Trophoblast cell (in vitro differentiated cells and primary cell): ENCODE measurements at regions not wholly inside any gene's neighbourhood (a gene's known extent, or its start where the extent isn't known, plus 50 kb on each side); places are given as distances from the start of the nearest gene placed in this dataset.

ENCODE experiments used
- DNase-seq, 2 donors: peaks; one replicate each; pipeline ENCODE4 v3.0.0-alpha.2; 2016
- H2AFZ ChIP-seq: 2 replicates; pipeline ENCODE4 v1.6.1; 2013; ENCODE audit warnings: low read length, moderate library complexity, mild to moderate bottlenecking; ENCODE audit not compliant: insufficient read depth, poor library complexity
- H2AK5ac ChIP-seq: 2 replicates; pipeline ENCODE4 v1.6.1; 2013; ENCODE audit warnings: mild to moderate bottlenecking, low read length
- H2BK120ac ChIP-seq: 2 replicates; pipeline ENCODE4 v1.6.1; 2013; ENCODE audit warnings: low read length, mild to moderate bottlenecking, moderate library complexity; ENCODE audit not compliant: insufficient read depth, poor library complexity
- H2BK12ac ChIP-seq: 2 replicates; pipeline ENCODE4 v1.6.1; 2013; ENCODE audit warnings: mild to moderate bottlenecking, low read length, moderate library complexity
- H2BK5ac ChIP-seq: 2 replicates; pipeline ENCODE4 v1.6.1; 2013; ENCODE audit warnings: low read length, low read depth, moderate library complexity, mild to moderate bottlenecking; ENCODE audit not compliant: poor library complexity
- H3K14ac ChIP-seq: 2 replicates; pipeline ENCODE4 v1.6.1; 2013; ENCODE audit warnings: mild to moderate bottlenecking, low read length
- H3K18ac ChIP-seq: 2 replicates; pipeline ENCODE4 v1.6.1; 2013; ENCODE audit warnings: mild to moderate bottlenecking, low read length
- H3K23ac ChIP-seq: 2 replicates; pipeline ENCODE4 v1.6.1; 2013; ENCODE audit warnings: low read length
- H3K27ac ChIP-seq: 2 replicates; pipeline ENCODE4 v1.5.1; 2013; ENCODE audit warnings: low read depth, mild to moderate bottlenecking, inconsistent platforms, low read length, moderate library complexity
- H3K27me3 ChIP-seq: 2 replicates; pipeline ENCODE4 v1.6.1; 2013; ENCODE audit warnings: inconsistent platforms, mild to moderate bottlenecking, low read length, moderate library complexity; ENCODE audit not compliant: insufficient read depth
- H3K36me3 ChIP-seq, 2 experiments: 1 replicate in 1 of 2; 2 replicates in 1 of 2; pipeline ENCODE4 v1.6.1; 2013; ENCODE audit warnings: low read length in 2 of 2, mild to moderate bottlenecking in 2 of 2, moderate library complexity in 1 of 2; ENCODE audit not compliant: insufficient read depth in 2 of 2, control insufficient read depth in 1 of 2
- H3K4ac ChIP-seq: 2 replicates; pipeline ENCODE4 v1.6.1; 2013; ENCODE audit warnings: low read depth, mild to moderate bottlenecking, low read length, moderate library complexity
- H3K4me1 ChIP-seq, 2 experiments: 1 replicate in 1 of 2; 2 replicates in 1 of 2; pipeline ENCODE4 v1.6.1; 2013; ENCODE audit warnings: low read length in 2 of 2, mild to moderate bottlenecking in 2 of 2, moderate library complexity in 1 of 2; ENCODE audit not compliant: insufficient read depth in 2 of 2, control insufficient read depth in 1 of 2
- H3K4me2 ChIP-seq: 2 replicates; pipeline ENCODE4 v1.6.1; 2013; ENCODE audit warnings: inconsistent platforms, mild to moderate bottlenecking, low read length, moderate library complexity
- H3K4me3 ChIP-seq: 2 replicates; pipeline ENCODE4 v1.5.1; 2013; ENCODE audit warnings: mild to moderate bottlenecking, low read depth, low read length, inconsistent platforms
- H3K79me1 ChIP-seq: one replicate; pipeline ENCODE4 v1.6.1; 2013; ENCODE audit warnings: low read length
- H3K79me2 ChIP-seq: 2 replicates; pipeline ENCODE4 v1.6.1; 2013; ENCODE audit warnings: low read length, mild to moderate bottlenecking; ENCODE audit not compliant: control insufficient read depth, insufficient read depth, poor library complexity
- H3K9ac ChIP-seq: 2 replicates; pipeline ENCODE4 v1.6.1; 2013; ENCODE audit warnings: mild to moderate bottlenecking, low read length
- H3K9me3 ChIP-seq: 2 replicates; pipeline ENCODE4 v1.6.1; 2013; ENCODE audit warnings: low read depth, mild to moderate bottlenecking, control low read depth, inconsistent platforms, low read length; ENCODE audit not compliant: insufficient read depth
- H4K12ac ChIP-seq: 2 replicates; pipeline ENCODE4 v1.6.1; 2013; ENCODE audit warnings: low read depth, mild to moderate bottlenecking, low read length, moderate library complexity
- H4K8ac ChIP-seq: 2 replicates; pipeline ENCODE4 v1.6.1; 2013; ENCODE audit warnings: low read depth, mild to moderate bottlenecking, low read length, moderate library complexity
- H4K91ac ChIP-seq: one replicate; pipeline ENCODE4 v1.6.1; 2013; ENCODE audit warnings: low read depth, mild to moderate bottlenecking, low read length, moderate library complexity
- WGBS: extraction: QIAGEN DNeasy Blood & Tissue Kit; methylation state at CpG from one replicate; pipeline ENCODE4 v1.1.7; 2013; ENCODE audit warnings: missing lambda C conversion rate; ENCODE audit not compliant: insufficient read length, insufficient coverage; ENCODE audit errors: extremely low coverage; 5-methylcytosine and 5-hydroxymethylcytosine counted together

DNA sequence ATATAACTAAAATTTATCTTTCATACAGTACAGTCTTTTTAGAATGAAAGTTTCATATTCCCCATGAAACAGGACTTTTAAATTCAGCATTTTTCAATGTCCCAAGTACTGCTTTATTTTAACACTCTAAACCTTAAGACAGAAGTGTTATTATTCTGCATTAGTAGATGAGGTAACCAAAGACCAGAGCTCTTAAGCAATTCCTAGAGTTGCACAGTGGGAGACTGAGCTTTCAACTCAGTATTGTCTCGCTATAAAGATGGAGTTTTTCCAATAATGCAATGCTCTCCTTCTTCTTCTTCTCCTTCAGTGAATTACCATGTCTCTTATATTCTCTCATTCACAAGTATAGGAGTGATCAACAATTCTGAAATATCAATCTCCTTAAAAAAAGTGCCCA lies 479.7 kb downstream of the CETN3 start:
- Histone ChIP-seq H4K12ac (no peak overlapping the region), H4K8ac (no peak overlapping the region), H3K79me1 (no peaks in the 10 kb centered on the region), H2AFZ (no peak overlapping the region), H3K9ac (no peak overlapping the region), H3K27ac (no peak overlapping the region), H3K14ac (no peak overlapping the region), H3K18ac (no peak overlapping the region), H2AK5ac (no peak overlapping the region), H3K27me3 (no peaks in the 10 kb centered on the region), H4K91ac (no peak overlapping the region), H3K36me3 (no peaks in the 10 kb centered on the region), H3K23ac (no peak overlapping the region), H3K9me3 (no peaks in the 10 kb centered on the region), H3K4ac (no peak overlapping the region), H3K79me2 (no peaks in the 10 kb centered on the region), H2BK12ac (no peak overlapping the region), H3K4me2 (no peak overlapping the region), H3K4me3 (no peak overlapping the region), H3K4me1 (peaks cover 0 to 3% of the 10 kb centered on the region in 2 experiments), H2BK120ac (no peak overlapping the region), H2BK5ac (no peak overlapping the region)
- WGBS: no CpG with 5 or more reads among the region's 1 CpG
- DNase-seq: no peak

GRCh38 chr5:89929173-89929572 lies 480.4 kb downstream of the CETN3 start:
- H3K4me2 ChIP-seq: no peak overlapping the region
- no peak overlapping the region for H2BK12ac ChIP-seq
- no peak overlapping the region for H4K91ac ChIP-seq
- no peak overlapping the region for H2AFZ ChIP-seq
- WGBS: no CpG with 5 or more reads among the region's 2 CpGs
- no peak overlapping the region for H4K8ac ChIP-seq
- no peaks in the 10 kb centered on the region for H3K9me3 ChIP-seq
- H3K27ac ChIP-seq: no peak overlapping the region
- H3K36me3 ChIP-seq: no peaks in the 10 kb centered on the region
- no peak overlapping the region for H3K4me3 ChIP-seq
- H3K4me1 ChIP-seq: peaks cover 0 to 3% of the 10 kb centered on the region in 2 experiments
- H3K23ac ChIP-seq: no peak overlapping the region
- no peak overlapping the region for H3K14ac ChIP-seq
- no peak for DNase-seq
- H2AK5ac ChIP-seq: no peak overlapping the region
- no peaks in the 10 kb centered on the region for H3K79me1 ChIP-seq
- no peak overlapping the region for H3K9ac ChIP-seq
- no peak overlapping the region for H2BK120ac ChIP-seq
- no peak overlapping the region for H4K12ac ChIP-seq
- no peak overlapping the region for H2BK5ac ChIP-seq
- no peaks in the 10 kb centered on the region for H3K79me2 ChIP-seq
- H3K4ac ChIP-seq: no peak overlapping the region
- H3K27me3 ChIP-seq: no peaks in the 10 kb centered on the region
- H3K18ac ChIP-seq: no peak overlapping the region

- Histone ChIP-seq H2BK12ac (no peak overlapping the region), H3K79me2 (no peaks in the 10 kb centered on the region), H3K4me3 (no peak overlapping the region), H3K36me3 (no peaks in the 10 kb centered on the region), H3K4me2 (no peak overlapping the region), H4K12ac (no peak overlapping the region), H3K23ac (no peak overlapping the region), H2AK5ac (no peak overlapping the region), H4K8ac (no peak overlapping the region), H2BK120ac (no peak overlapping the region), H2AFZ (no peak overlapping the region), H3K9ac (no peak overlapping the region), H3K27ac (no peak overlapping the region), H3K4me1 (no peaks in the 10 kb centered on the region), H3K9me3 (no peaks in the 10 kb centered on the region), H3K4ac (no peak overlapping the region), H3K79me1 (no peaks in the 10 kb centered on the region), H2BK5ac (no peak overlapping the region), H3K27me3 (no peaks in the 10 kb centered on the region), H4K91ac (no peak overlapping the region), H3K18ac (no peak overlapping the region), H3K14ac (no peak overlapping the region)
- DNase-seq: no peak
- WGBS: no CpG with 5 or more reads among the region's 3 CpGs
Observed at GRCh38 chr5:89922161-89922560, 487.4 kb downstream of the CETN3 start.

- Histone ChIP-seq H3K4ac (no peak overlapping the region), H4K12ac (no peak overlapping the region), H3K9ac (no peak overlapping the region), H3K23ac (no peak overlapping the region), H2BK12ac (no peak overlapping the region), H4K8ac (no peak overlapping the region), H3K36me3 (no peaks in the 10 kb centered on the region), H3K27me3 (no peaks in the 10 kb centered on the region), H3K4me3 (no peak overlapping the region), H3K4me2 (no peak overlapping the region), H2AK5ac (no peak overlapping the region), H3K9me3 (no peaks in the 10 kb centered on the region), H3K27ac (no peak overlapping the region), H3K79me1 (no peaks in the 10 kb centered on the region), H3K79me2 (no peaks in the 10 kb centered on the region), H3K4me1 (no peaks in the 10 kb centered on the region), H3K14ac (no peak overlapping the region), H2BK120ac (no peak overlapping the region), H2BK5ac (no peak overlapping the region), H4K91ac (no peak overlapping the region), H2AFZ (no peak overlapping the region), H3K18ac (no peak overlapping the region)
- no CpG with 5 or more reads among the region's 1 CpG for WGBS
- DNase-seq: no peak
Observed at GRCh38 chr5:89917112-89917511, 492.4 kb downstream of the CETN3 start.
